ENCODE measurements at regions not wholly inside any gene's neighbourhood (a gene's known extent, or its start where the extent isn't known, plus 50 kb on each side); places are given as distances from the start of the nearest gene placed in this dataset.
"Not testable (repeated sequence)": the region's sequence is repeated elsewhere in the genome, so short reads cannot be mapped to it uniquely, and the experiment has no call there.

DNA sequence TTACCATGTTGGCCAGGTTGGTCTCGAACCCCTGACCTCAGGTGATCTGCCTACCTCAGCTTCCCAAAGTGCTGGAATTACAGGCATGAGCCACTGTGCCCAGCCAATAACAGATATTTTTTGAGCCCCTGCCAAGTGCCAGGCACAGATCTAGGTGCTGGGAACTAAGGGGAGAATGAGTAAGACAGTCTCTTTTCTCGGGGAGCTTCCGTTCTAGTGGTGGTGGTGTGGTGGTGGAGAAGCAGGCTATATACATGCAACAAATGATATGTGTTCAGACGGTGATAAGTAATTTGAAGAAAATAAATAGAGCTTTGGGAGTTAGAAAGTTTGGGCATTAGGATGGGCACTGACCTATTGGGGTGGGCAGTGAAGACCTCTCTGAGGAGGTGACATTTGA lies 76.7 kb upstream of the VKORC1L1 start:
- TF ChIP-seq EP300 (IDR thresholded peaks at IDR 0.05) (no peak), POLR2AphosphoS5 (IDR thresholded peaks at IDR 0.05) (no peak), POLR2A (IDR thresholded peaks at IDR 0.05) (no peak)
- TF ChIP-seq, protein P1, sequence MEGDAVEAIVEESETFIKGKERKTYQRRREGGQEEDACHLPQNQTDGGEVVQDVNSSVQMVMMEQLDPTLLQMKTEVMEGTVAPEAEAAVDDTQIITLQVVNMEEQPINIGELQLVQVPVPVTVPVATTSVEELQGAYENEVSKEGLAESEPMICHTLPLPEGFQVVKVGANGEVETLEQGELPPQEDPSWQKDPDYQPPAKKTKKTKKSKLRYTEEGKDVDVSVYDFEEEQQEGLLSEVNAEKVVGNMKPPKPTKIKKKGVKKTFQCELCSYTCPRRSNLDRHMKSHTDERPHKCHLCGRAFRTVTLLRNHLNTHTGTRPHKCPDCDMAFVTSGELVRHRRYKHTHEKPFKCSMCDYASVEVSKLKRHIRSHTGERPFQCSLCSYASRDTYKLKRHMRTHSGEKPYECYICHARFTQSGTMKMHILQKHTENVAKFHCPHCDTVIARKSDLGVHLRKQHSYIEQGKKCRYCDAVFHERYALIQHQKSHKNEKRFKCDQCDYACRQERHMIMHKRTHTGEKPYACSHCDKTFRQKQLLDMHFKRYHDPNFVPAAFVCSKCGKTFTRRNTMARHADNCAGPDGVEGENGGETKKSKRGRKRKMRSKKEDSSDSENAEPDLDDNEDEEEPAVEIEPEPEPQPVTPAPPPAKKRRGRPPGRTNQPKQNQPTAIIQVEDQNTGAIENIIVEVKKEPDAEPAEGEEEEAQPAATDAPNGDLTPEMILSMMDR (IDR thresholded peaks at IDR 0.05) = no peak
- intact Hi-C loops (cut with DNase I) = no loop called here
- Histone ChIP-seq H3K4me3 (no peak overlapping the region), H3K4me1 (peaks cover 0 to 8% (median 0%) of the 10 kb centered on the region in 4 donors), H3K36me3 (no peaks in the 10 kb centered on the region), H3K9me3 (no peaks in the 10 kb centered on the region), H3K27me3 (no peaks in the 10 kb centered on the region), H3K27ac (no peak overlapping the region)
- no peak for DNase-seq
- WGBS, 2 donors = 94 to 98% methylated on average over 4 of the region's 4 CpGs

DNA sequence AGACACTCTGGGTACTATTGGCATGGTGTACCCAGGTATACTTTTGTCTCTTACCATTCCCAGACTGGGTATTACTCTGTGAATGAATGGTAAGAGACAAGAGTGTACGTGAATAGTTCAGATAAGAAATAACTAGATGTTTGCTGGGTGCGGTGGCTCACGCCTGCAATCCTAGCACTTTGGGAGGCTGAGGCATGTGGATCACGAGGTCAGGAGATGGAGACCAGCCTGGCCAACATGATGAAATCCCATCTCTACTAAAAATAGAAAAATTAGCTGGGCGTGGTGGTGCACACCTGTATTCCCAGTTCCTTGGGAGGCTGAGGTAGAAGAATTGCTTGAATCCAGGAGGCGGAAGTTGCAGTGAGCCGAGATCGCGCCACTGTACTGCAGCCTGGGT lies 75.8 kb upstream of the VKORC1L1 start:
- intact Hi-C loops (cut with DNase I); DNase-seq; H3K27ac ChIP-seq; H3K27me3 ChIP-seq; H3K4me1 ChIP-seq; H3K9me3 ChIP-seq; H3K4me3 ChIP-seq; H3K36me3 ChIP-seq: not testable (repeated sequence)
- WGBS, 2 donors = 88 to 91% methylated on average over 9 of the region's 9 CpGs

DNA sequence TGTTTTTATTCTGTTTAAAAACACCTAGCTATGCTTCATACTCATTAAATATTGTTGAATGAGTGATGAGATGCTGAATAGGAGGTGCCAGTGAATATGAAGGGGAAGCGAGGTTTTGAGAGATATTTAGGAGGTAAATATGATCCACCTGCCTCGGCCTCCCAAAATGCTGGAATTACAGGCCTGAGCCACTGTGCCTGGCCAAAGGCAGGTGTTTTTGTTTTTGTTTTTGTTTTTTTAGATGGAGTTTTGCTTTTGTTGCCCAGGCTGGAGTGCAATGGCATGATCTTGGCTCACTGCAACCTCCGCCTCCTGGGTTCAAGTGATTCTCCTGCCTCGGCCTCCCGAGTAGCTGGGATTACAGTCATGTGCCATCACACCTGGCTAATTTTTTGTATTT lies 75.3 kb upstream of the VKORC1L1 start:
- H3K4me3 ChIP-seq, H3K4me1 ChIP-seq: not testable (repeated sequence)
- WGBS, 2 donors = 84 to 88% methylated on average over 5 of the region's 5 CpGs

DNA sequence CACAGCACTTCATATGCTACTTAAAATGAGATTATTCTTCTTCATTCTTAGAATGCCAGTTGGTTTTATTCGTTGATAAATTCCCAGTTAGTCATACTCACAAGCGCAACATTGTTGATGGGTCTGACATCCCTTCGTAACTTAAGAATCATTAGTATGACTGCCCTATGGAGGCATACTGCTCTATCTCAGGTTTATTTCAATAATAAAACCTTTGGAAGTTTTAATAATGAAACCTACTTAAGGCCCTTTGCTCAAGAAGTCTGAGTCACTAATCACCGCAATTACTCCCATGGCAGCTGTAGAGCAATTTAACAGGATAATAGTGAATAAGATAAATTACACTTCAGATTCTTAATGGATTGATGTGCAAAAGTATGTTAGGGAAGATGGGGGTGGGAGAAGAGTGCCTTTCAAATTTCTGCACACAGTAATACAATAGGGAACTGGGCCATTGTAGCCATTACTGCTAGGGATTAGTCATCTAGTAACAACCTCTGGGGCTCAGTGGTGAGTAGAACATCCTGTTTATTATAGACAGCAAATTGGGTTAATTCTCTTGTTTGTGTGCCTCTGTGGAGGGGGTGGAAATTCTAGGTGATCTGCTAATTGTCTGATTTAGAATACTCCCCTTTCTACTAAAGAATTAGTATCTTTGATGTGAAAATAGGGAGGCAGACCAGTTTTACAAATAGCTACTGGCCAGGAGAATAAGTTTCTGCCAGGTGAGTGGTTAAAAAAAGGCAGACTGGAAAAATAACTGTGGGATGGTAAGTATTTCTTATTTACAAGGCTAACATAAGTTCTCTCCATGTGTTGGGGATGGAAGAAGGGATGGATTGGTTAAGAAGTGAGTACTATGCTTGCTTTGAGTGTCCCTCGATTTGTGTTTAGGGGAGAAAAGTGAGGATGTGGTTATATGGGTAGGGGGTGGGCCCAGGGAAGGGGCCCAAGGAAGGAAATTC lies 74.5 kb upstream of the VKORC1L1 start:
- WGBS, 2 donors = 74 to 78% methylated on average over 5 of the region's 5 CpGs
- intact Hi-C loops (cut with DNase I) = no loop called here
- H3K4me1 ChIP-seq = peaks cover 0 to 8% (median 0%) of the 10 kb centered on the region in 4 donors
- H3K27me3 ChIP-seq = no peaks in the 10 kb centered on the region
- DNase-seq = no peak
- no peak overlapping the region for H3K27ac ChIP-seq
- H3K36me3 ChIP-seq = no peaks in the 10 kb centered on the region
- TF ChIP-seq EP300 (IDR thresholded peaks at IDR 0.05) (no peak), POLR2A (IDR thresholded peaks at IDR 0.05) (no peak), POLR2AphosphoS5 (IDR thresholded peaks at IDR 0.05) (no peak)
- TF ChIP-seq, protein P1 (IDR thresholded peaks at IDR 0.05) = no peak
- no peaks in the 10 kb centered on the region for H3K9me3 ChIP-seq
- no peak overlapping the region for H3K4me3 ChIP-seq

More for the DNA sequence above, 75.3 kb upstream of the VKORC1L1 start:
- H3K27ac ChIP-seq; H3K27me3 ChIP-seq; H3K36me3 ChIP-seq; H3K9me3 ChIP-seq; DNase-seq; intact Hi-C loops (cut with DNase I): not testable (repeated sequence)

DNA sequence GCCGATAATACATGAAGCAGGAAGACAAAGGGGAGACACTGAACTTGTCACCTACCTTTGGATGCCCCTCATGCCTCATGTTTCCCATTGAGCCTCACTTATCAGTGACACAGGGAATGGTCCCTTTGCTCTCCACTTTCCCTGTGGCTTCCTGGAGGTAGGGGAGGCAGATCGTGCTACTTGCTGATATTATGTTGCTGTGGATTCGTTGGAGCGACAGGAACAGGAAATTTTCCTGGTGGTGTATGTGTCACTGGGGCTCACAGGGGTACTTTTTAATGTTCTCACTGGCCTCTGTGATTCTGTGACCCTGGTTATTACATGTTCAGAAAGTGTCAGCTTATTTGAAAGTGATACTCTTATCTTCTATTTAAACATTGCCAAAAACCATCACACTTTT lies 72.7 kb upstream of the VKORC1L1 start:
- WGBS, 2 donors = 87 to 92% methylated on average over 4 of the region's 4 CpGs
- H3K9me3 ChIP-seq; H3K4me3 ChIP-seq; intact Hi-C loops (cut with DNase I); H3K36me3 ChIP-seq; H3K4me1 ChIP-seq; H3K27me3 ChIP-seq; DNase-seq; H3K27ac ChIP-seq: not testable (repeated sequence)

DNA sequence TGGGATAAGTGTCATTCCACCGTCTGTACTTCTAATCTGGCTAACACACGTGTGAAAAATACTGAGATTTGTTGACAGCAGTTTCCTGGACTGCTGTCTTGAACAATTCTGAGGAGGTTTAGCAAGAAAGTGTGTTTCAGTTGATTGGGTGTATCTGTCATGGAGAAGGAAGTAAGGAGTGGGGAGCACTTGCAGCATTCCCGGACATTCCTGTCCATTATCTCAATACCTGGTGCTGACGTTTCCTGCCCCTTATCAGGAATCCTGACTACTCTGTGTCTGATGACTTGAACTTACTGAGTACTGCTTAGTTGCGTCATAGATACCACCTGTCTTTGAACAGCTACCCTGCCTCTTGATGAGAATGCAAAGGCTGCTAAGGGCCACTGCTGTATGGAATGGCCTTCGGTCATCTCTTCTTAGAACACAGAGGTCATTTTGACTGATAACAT lies 72.0 kb upstream of the VKORC1L1 start:
- Histone ChIP-seq H3K4me3 (no peak overlapping the region), H3K4me1 (no peaks in the 10 kb centered on the region), H3K36me3 (no peaks in the 10 kb centered on the region), H3K9me3 (no peaks in the 10 kb centered on the region), H3K27ac (no peak overlapping the region), H3K27me3 (no peaks in the 10 kb centered on the region)
- intact Hi-C loops (cut with DNase I) = no loop called here
- no peak for DNase-seq
- WGBS, 2 donors = 85 to 86% methylated on average over 6 of the region's 6 CpGs
- TF ChIP-seq POLR2AphosphoS5 (IDR thresholded peaks at IDR 0.05) (no peak), EP300 (IDR thresholded peaks at IDR 0.05) (no peak), POLR2A (IDR thresholded peaks at IDR 0.05) (no peak)
- TF ChIP-seq, protein P1 (IDR thresholded peaks at IDR 0.05) = no peak
